NCI-H2227 (cell line): ENCODE measurements at regions not wholly inside any gene's neighbourhood (a gene's known extent, or its start where the extent isn't known, plus 50 kb on each side); places are given as distances from the start of the nearest gene placed in this dataset.

Source experiments
- DNase-seq: peaks from one replicate; lab custom pipeline; 2025; ENCODE audit not compliant: unreplicated experiment; lab: John Stamatoyannopoulos, UW

DNA sequence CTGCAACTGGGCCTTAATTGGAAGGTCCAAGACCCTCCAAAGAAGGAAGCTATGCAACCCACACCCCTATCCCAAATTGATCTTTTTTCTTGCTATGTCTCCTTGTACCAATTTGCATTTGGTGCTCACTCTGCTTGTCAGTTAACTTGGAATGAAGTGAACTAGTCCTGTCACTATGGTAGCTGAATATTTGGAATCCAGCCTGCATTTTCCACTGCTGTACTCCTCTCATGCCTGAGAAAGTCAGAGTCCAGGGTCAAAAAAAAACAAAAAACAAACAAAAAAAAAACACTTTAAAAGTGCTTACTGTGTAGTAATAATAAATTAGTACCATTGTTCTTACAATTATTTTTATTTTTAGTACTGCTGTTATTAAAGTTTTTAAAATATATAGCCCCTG is 462.8 kb upstream of the SLC8A1 start:
- no peak for DNase-seq

DNA sequence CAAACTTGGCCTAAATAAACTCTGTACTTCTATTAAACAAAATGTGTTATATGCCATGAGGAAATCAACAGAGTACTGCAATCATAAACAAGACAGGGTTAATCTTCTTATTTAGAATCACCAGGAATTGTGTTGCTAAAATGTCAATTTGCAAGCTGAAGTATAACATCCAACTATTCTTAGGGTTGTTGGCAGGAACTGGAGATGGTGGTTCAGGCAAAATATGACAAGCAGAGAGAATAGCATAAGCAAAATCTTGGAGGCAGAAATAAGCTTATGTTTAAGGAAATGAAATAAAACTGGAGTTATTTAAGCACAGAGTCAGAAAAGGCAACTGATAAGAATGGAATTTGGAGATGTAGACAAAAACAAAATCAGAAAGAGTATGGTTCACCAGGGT is 463.8 kb upstream of the SLC8A1 start:
- no peak for DNase-seq

DNA sequence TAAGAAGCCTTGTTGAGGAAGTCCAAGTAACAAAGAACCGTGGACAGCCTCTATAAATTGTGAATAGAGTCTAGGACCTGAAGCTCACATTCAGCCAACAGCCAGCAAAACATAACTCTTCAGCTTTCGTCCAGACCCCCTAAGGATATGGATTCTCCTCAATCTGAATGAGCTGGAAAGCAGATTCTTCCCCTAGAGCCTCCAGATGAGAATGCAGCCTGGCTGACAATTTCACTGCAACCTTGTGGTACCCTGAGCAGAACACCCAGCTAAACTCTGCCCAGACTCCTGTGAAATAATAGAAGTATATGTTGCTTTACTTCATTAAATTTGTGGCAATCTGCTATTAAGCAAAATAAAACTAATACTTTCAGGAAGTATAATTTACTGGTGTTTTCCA is 483.5 kb upstream of the SLC8A1 start:
- DNase-seq: no peak

DNA sequence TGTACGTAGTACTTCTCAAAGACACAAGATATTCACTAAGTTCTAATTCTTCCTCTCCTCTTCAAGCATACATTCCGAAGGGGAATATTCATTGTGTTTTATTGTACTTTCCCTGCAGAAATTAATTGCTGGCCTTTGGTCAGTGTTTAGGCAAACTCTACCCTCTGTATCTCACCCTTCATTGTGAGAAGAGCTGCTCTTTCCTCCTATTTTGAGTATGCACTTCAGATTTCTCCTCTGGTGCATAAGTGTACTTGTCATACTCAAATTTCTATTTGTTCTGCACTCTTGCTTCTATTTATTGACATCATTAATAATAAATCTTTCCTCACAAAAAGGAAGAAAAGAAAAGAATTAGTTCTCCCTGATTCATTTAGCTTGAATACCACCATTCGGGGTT is 485.4 kb upstream of the SLC8A1 start:
- DNase-seq: no peak

DNA sequence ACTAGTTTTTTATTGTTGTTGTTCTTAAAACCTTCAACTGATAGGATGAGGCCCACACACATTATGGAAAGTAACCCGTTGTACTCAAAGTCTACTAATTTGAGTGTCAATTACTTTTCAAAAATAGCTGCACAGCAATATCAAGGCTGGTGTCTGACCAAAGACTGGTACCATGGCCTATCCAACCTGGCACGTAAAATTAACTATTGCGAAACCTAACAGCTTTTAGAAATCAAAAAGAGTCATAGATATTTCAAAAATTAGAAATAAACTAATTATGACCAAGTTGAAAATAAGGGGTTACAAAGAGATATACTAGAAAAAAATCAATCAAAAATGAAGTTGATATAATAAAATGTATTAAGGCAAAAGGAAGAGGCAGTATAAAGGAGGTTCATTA is 501.5 kb upstream of the SLC8A1 start:
- no peak for DNase-seq

DNA sequence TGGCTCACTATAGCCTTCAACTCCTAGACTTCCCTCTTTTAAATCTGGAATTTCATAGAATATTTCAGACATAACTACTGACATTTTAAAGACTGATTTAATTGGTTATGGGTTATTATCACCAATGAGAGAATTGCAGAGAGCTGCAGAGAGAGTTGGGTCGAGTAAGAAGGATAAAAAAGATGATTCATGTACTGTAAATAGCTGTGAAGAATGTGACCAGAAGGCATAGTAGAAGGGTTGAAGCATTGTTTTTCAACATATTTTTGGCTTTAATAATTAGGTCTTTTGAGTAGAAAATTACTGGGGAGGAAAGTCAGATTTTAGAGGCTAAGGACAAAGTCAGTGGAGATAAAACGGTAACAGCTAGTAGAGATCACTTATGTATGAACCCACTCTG is 503.2 kb upstream of the SLC8A1 start:
- DNase-seq: no peak

DNA sequence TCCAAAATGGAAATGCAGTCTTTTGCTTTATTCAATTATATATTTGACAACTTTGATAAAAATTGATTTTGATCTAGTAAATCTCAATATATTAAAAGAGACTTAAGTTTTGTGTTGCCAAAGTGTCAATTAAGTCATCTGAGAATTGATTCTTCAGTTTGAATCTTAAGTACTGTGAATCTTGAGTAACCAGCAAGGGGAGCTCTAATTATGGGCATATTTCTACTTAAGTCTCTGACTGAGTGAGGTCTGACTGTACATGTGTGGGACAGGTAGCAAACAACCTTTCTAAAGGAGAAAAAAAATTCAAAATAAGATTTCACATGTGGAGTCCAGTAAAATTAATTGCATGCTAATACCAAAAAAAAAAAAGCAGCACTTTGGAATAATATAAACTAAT is 503.7 kb upstream of the SLC8A1 start:
- DNase-seq: no peak

DNA sequence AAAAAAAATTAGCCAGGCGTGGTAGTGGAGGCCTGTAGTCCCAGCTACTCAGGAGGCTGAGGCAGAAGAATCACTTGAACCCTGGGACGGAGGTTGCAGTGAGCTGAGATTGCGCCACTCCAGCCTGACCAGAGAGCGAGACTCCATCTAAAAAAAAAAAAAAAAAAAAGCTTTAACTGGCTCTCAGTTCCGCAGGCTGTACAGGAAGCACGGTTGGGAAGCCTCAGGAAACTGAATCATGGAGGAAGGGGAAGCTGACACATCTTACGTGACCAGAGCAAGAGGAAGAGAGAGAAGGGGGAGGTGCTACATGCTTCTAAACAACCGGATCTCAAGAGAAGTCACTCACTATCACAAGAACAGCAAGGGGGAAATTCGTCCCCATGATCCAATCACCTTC is 505.6 kb upstream of the SLC8A1 start:
- DNase-seq: no peak

DNA sequence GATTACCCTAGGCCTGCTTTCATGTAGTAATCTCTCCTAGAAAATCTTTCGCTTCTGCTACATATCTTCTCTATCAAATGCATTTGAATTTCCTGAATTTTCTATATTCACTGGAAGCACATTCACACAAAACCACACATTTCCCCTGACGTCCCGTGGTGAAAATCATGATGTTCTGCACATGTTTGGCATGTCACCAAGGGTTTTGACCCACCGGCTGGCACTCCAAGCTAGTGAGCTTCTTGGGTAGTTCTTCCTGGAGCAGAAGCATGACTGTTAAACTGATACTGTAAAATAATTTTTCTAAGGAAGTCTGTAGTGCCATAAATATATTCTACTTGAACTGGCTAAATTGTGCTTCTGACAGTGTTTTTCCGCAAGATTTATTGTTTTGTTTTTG is 510.1 kb upstream of the SLC8A1 start:
- peak; percentile 57 for DNase-seq

DNA sequence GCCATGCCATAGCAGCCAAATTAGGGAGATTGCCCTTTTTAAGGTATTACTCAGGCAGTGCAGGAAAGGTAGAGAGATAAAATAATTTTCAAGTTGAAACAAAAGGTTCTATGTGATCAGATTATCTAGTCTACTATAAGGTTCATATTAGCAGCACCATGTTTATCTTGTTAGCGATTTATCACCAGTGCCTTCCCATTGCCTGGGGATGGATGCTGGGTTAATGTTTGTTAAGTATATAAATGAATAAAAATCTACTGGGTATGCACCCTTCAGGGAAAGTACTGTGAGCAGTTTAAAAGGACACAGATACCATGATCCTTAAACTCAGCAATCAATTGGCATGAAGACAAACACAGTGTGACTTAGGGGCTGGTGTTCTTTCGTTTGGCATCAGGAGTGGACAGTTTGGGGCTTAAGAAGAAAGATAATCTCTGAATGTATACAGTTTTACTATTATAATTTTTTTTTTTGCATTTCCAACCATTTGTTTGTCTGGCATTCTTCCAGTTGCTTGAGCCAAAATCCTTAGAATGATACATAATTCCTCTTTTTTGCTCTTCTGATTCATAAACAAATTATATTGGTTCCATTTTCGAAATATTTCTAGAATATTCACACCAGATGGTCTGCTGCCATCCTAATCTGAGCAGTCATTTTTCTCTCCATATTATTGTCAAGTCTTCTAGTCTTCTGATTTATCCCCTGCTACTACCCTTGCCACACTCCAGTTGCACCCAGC is 512.8 kb upstream of the SLC8A1 start:
- no peak for DNase-seq

DNA sequence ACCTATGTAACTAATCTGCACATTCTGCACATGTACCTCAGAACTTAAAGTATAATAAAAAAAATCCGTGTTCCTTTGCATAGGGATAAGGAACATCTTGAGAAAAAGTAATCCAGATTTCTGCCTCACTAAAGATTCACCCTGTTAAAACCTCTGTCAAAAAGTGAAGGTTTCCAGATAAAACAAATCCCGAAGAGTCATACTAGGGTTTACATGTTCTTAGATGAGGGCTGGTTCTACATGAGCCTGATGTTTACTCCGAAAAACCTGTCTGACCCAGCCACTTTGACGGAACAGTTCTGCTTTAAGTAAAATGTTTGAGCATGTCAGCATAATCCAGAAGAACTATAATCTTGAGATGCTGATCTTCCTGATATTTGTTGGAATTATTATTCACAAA is 515.6 kb upstream of the SLC8A1 start:
- no peak for DNase-seq

DNA sequence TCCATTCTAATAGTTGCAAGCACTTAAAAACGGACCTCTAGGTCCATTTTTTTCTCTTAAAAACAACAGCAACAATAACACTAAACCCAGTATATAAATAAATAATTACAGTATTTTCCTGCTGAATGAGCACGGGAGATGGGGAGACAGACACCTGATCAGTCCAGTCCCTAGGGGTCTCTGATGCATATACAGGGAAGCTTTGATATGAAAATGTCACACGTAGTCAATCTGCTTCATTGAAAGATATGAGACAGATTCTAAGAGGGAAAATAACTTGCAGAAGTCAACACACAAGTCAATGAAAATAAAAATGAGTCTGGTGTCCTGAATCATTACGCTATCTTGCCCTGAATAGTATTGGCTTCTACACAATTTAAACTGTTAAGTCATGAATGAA is 523.3 kb upstream of the SLC8A1 start:
- DNase-seq: no peak

DNA sequence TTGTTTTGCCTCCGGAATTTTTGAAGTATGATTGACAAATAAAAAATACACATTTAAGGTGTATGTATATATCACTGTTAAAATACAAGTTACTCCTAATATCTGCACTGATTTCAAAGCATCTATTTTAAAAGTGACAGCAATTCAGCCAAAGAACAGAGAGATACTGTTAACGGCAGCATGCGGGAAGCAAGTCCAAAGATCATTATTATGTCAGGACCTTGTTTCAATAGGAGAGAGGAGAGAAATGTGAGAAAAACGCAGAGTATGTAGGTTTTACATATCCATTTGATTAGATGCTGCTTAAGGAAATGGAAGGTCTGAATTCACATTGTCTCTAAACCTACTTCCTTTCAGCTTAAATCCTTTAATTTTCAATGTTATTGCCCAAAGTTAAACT is 545.5 kb upstream of the SLC8A1 start:
- DNase-seq: no peak

DNA sequence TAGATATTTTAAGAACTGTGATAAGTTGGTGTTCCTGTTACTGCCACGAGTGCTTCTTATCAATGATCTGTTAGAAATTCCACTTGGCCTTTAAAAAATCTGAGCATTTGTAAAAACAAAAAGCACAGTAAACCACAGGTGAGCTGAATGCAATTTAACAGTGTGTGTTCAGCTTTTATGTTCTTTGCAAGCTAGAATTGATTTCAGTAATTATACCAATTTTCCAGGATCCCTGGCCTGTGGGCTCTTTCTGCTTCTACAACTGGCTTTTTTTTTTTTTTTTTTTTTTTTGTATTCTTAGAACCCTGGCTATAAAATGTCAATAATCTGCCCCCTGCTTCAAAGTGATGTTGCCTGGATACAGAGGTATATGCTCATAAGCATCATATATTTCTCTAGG is 548.5 kb upstream of the SLC8A1 start:
- peak; percentile 71 for DNase-seq

DNA sequence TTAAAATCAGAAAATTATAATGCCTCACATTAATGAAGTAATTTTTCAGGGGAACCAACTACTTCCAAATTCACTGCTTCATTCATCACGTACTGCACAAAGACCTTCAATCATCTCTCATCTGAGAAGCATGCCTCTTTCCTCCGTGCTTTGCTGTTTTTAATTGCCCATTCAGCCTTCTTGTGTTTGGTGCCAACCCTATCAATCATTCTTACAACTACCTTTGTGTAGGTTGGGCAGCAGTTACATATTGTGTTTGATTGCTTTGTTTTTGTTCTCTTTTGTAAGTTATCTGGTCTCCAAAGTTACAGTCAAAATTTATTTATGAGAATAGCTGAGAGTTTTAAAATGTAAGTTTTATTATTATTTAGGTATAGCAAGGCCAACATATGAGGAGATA is 549.0 kb upstream of the SLC8A1 start:
- peak; percentile 67 for DNase-seq

DNA sequence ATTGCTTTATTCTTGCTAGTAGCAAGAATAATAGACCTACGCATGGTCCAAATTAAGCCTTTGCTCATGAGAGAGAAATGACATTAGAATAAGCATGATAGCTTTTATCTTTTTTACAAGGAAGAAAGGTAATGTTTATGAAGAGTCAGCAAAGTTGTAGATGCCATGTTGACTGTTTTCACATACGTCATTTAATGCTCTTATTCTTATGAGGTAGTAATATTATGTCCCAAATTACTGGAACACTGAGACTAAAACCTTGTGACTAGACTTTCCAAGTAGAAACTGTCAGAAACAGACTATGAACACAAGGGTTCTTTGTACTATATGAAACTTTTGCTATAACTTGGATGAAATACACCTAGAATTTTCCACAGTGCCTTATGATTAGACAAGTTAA is 552.8 kb upstream of the SLC8A1 start:
- no peak for DNase-seq

DNA sequence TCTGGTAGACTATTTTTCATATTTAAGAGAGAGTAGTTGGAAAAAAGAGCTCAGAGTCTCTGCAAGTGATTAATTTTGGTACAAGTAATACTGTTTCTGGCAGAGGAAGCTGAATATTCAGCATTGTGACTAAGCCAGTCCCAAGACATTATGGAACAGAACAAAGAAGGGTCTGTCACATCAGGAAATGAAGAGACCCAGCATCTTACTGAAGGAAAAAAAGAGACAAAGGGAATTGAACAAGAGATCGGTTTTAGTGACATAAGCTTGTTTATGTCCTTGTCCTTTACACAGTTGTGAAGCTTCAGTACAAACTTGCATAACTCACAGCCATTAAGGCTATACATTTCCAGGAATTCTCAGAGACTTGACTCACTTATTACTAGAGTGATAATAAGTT is 568.5 kb upstream of the SLC8A1 start:
- no peak for DNase-seq

DNA sequence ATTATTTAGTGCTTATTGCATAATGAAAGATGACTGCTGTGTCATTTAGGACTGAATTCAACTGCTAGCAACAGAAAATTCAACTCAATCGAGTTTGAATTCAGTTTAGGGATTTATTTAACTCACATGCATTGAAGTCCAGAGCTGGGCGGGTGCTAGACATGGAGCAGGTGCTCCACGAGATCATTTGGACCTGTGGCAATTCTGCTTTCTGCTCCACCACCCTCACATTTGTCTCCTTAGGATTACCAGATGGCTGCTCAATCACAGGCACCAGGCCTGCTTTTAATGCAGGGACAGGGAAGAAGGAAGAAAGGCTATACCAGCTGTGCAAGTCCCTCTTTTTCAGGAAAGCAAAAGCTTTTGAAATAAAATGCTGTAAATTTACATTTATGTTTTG is 572.9 kb upstream of the SLC8A1 start:
- DNase-seq: no peak

DNA sequence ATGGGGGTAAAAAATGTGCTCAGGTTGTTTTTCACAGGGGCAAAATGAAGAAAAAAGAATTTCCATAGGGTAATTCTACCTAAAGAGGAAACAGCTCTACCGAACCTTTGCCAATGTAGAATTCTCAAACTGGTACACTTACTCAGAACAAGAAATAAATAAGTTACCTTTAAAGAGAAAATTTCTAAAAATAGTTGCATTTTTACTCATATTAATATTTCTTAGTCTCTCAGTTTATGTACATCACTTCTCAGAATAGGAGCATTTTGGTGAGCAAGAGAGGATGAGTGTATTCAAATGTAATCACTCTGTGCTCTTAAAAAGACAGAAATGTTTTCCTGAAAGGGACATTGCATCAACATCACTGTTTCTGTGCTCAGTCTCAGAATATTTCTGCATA is 574.7 kb upstream of the SLC8A1 start:
- DNase-seq: no peak

DNA sequence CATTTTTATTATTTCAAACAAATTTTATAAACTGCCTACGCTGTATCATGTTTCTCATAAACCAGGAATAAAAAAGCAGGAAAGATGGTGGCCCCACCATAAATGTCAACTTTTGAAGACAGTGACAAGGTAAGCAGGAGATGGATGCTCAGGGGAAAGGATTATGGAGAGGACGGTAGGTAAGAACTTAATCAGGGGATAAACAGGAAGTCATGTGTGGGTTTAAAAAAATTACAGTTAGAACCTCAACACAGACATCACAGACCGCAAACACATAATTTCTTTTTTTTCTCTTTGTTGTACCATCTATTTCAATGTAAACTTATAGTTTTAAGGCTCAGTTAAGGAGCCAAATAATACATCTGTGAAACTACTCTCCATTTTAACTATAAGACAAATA is 575.2 kb upstream of the SLC8A1 start:
- DNase-seq: no peak

DNA sequence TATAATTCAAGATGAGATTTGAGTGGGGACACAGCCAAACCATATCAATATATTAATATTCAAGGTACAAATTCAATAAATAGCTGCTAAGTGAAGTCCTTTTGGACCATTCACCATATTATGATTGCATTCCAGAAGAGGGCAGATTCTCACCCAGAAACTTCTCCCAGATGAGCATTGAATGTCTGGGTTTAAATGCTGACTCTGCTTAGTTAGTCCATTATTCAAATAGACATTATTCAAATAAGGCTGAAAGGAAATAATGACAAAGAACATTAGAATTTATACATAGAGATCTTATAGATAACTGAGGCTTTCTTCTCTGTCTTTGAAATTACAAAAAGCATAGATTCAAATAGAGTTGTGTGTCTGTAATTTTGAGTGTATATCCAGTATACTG is 579.4 kb upstream of the SLC8A1 start:
- no peak for DNase-seq

DNA sequence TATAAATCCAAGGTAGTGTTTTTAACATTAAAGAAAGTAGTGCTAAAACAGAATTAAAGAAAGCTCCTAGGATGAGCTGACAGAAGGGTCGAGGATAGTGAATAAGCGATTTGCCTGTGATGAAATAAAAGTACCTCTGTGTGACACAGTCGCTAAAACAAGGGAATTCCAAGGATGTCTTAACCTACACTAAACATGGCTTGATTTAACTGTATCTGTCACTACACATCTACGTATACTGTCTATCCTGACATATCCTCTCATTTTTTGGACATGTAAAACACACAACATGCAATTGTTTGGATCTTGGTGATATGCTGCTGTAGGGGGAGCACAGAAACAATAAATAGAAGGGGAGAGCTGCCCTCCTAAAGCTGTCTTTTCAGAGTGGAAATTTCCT is 580.8 kb upstream of the SLC8A1 start:
- no peak for DNase-seq

DNA sequence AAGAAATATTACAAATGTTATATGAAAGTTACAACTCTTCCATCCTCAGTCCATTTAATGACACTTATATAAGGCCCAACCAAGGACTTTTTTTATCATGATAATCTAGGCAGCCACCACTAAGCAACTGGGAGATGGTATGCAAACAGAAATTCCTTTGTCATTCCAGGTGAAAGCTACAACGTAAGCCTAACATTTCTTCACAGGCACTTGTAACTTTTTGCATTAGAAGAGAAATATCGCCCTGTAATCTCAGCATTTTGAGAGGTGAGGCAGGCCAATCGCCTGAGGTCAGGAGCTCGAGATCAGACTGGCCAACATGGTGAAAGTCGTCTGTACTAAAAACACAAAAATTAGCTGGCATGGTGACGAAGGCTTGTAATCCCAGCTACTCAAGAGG is 581.2 kb upstream of the SLC8A1 start:
- no peak for DNase-seq

DNA sequence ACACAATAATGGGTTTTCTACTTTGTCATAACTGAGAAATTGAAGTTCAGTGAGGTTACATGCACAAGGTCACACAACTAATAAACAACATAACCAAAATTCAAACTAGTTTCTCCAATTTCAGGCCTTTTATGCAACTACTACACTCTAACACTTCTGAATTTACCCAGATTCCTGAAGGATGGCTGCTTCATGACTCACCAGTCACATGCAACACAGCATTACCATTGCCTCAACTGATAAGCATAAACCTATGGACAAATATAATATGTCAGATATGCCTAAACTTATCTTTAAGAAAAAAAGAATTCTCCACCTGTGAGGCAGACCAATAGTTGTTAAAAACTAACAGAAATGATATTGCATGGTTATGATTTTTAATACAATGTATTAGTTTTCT is 586.5 kb upstream of the SLC8A1 start:
- no peak for DNase-seq
